ENCODE measurements at regions not wholly inside any gene's neighbourhood (a gene's known extent, or its start where the extent isn't known, plus 50 kb on each side); places are given as distances from the start of the nearest gene placed in this dataset.

DNA sequence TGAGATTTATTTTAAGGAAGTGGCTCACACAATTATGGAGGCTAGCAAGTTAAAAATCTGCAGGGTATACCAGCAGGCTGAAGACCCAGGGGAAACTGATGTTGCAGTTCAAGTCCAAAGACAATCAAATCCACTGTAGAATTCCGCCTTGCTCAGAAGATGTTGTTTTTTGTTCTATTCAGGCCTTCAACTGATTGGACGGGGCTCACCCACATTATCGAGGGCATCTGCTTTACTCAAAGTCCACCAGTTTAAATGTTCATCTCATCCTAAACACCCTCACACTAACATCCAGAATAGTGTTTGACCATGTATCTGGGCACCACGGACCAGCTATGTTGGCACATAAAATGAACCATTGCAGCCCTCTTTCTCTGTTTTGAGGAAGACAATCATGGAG lies 211.2 kb upstream of the GPR26 start:
- H3K23ac ChIP-seq (ENCODE audit: insufficient read length), result no peak overlapping the region
- TF ChIP-seq BACH1 (IDR thresholded peaks at IDR 0.05; ENCODE audit: low read length), result no peak
- TF ChIP-seq MAX (IDR thresholded peaks at IDR 0.05), result no peak
- TF ChIP-seq MAFK (IDR thresholded peaks at IDR 0.05; ENCODE audit: low read depth, low read length), result no peak
- no peak for TF ChIP-seq CBX5 (IDR thresholded peaks at IDR 0.05; ENCODE audit: low read depth, low read length)
- no peak for TF ChIP-seq SP2 (IDR thresholded peaks at IDR 0.05; ENCODE audit: low read length)
- TF ChIP-seq KDM4A (IDR thresholded peaks at IDR 0.05; ENCODE audit: low read depth, low read length, severe bottlenecking), result no peak
- TF ChIP-seq RFX5 (IDR thresholded peaks at IDR 0.05; ENCODE audit: borderline replicate concordance, low read depth, low read length), result no peak
- no peak for TF ChIP-seq TCF12 (IDR thresholded peaks at IDR 0.05; ENCODE audit: low read depth, low read length)
- TF ChIP-seq EGR1 (IDR thresholded peaks at IDR 0.05; ENCODE audit: borderline replicate concordance, low read depth, low read length), result no peak
- TF ChIP-seq SIRT6 (IDR thresholded peaks at IDR 0.05; ENCODE audit: low read length), result no peak
- no peak for TF ChIP-seq SIN3A (conservative IDR thresholded peaks at IDR 0.05 in 1 of 2, IDR thresholded peaks at IDR 0.05 in 1 of 2; ENCODE audit: low read depth in 1 of 2, low read length in 2 of 2)
- TF ChIP-seq NANOG (IDR thresholded peaks at IDR 0.05; ENCODE audit: insufficient read depth, low read depth, low read length, poor library complexity, severe bottlenecking), result no peak
- no peak for TF ChIP-seq GTF2F1 (IDR thresholded peaks at IDR 0.05; ENCODE audit: borderline replicate concordance, low read depth, low read length)
- no peak for TF ChIP-seq SUZ12 (IDR thresholded peaks at IDR 0.05; ENCODE audit: low read length)
- no peak for TF ChIP-seq SP4 (IDR thresholded peaks at IDR 0.05; ENCODE audit: low read length)
- ChIA-PET POLR2A (ENCODE audit: partially characterized antibody) (no interaction called here), CTCF (ENCODE audit: partially characterized antibody) (interaction anchor here (0.5 kb wide), 1 partner anchor 16 kb away, joined by 3 read pairs; no protein-coding TSS in a partner anchor)
- H3K56ac ChIP-seq (replicated peaks; ENCODE audit: insufficient read length, low read depth, low read length), result no peak overlapping the region
- H3K14ac ChIP-seq (ENCODE audit: insufficient read length), result no peak overlapping the region
- no peak overlapping the region for H3K4ac ChIP-seq (replicated peaks; ENCODE audit: insufficient read length, low read depth, low read length)
- H2BK120ac ChIP-seq (replicated peaks; ENCODE audit: low read depth, low read length), result no peak overlapping the region
- no peaks in the 10 kb centered on the region for H3K79me2 ChIP-seq (ENCODE audit: control insufficient read depth in 1 of 2, insufficient read depth in 2 of 2, low read length in 2 of 2)
- H3K4me2 ChIP-seq (ENCODE audit: insufficient read depth in 1 of 2, low read depth in 2 of 2, low read length in 2 of 2), result no peak overlapping the region
- H3K27ac ChIP-seq (ENCODE audit: low read depth, low read length), result no peak overlapping the region
- H3K27me3 ChIP-seq (replicated peaks in 1 of 4; ENCODE audit: control insufficient read depth in 3 of 4, extremely low read depth in 1 of 4, insufficient read depth in 3 of 4, low read length in 3 of 4), result no peaks in the 10 kb centered on the region
- no peak overlapping the region for H2BK5ac ChIP-seq (ENCODE audit: low read depth, low read length)
- no peak overlapping the region for H3K9ac ChIP-seq (replicated peaks in 1 of 4; ENCODE audit: extremely low read depth in 1 of 4, low read depth in 3 of 4, low read length in 3 of 4)
- no peak overlapping the region for H2BK12ac ChIP-seq (ENCODE audit: low read depth, low read length)
- no peak overlapping the region for H4K8ac ChIP-seq (ENCODE audit: extremely low read depth, insufficient read depth, low read length)
- H4K91ac ChIP-seq (replicated peaks; ENCODE audit: insufficient read length, low read length), result no peak overlapping the region
- H3K4me1 ChIP-seq (replicated peaks in 1 of 4; ENCODE audit: control insufficient read depth in 3 of 4, insufficient read depth in 4 of 4, low read length in 3 of 4), result peaks cover 8 to 14% (median 10%) of the 10 kb centered on the region in 4 experiments
- no peaks in the 10 kb centered on the region for H3K79me1 ChIP-seq (ENCODE audit: low read depth, low read length)
- no peak overlapping the region for H4K5ac ChIP-seq (ENCODE audit: insufficient read length, low read depth, low read length)
- H4K20me1 ChIP-seq (replicated peaks in 1 of 2; ENCODE audit: control insufficient read depth in 1 of 2, insufficient read depth in 2 of 2, low read length in 2 of 2), result no peaks in the 10 kb centered on the region
- H3K18ac ChIP-seq (ENCODE audit: extremely low read depth, low read length), result no peak overlapping the region
- H3K9me3 ChIP-seq (ENCODE audit: insufficient read depth in 2 of 2, low read depth in 1 of 2, low read length in 1 of 2), result no peaks in the 10 kb centered on the region
- no peaks in the 10 kb centered on the region for H3K36me3 ChIP-seq (ENCODE audit: control insufficient read depth in 2 of 4, insufficient read depth in 4 of 4, low read length in 3 of 4)
- no peak for FAIRE-seq
- H3K23me2 ChIP-seq (ENCODE audit: low read depth, low read length), result no peaks in the 10 kb centered on the region
- no peak overlapping the region for H3K4me3 ChIP-seq (ENCODE audit: extremely low read depth in 1 of 4, insufficient read depth in 2 of 4, low read depth in 3 of 4, low read length in 4 of 4)
- H2AK5ac ChIP-seq (ENCODE audit: low read depth, low read length), result no peak overlapping the region
- H2BK20ac ChIP-seq (ENCODE audit: low read length), result no peak overlapping the region
- 97% methylated on average over 4 of the region's 4 CpGs; no CpG with 5 or more reads in 1 of the 2 experiments for WGBS, 2 experiments (ENCODE audit: extremely low coverage in 1 of 2, insufficient coverage in 1 of 2, insufficient read length in 1 of 2, insufficient replicate concordance in 2 of 2, low coverage in 1 of 2, low lambda C conversion rate in 2 of 2, missing lambda C conversion rate in 1 of 2)
- DNase-seq (ENCODE audit: low read depth in 1 of 2, low spot score in 2 of 2), result no peak
- H2BK15ac ChIP-seq (ENCODE audit: low read length), result no peak overlapping the region
- no peak overlapping the region for H2AFZ ChIP-seq (ENCODE audit: low read length)

Measured in H1 (cell line).